Prostate gland (tissue), 2 donors: ENCODE measurements at regions not wholly inside any gene's neighbourhood (a gene's known extent, or its start where the extent isn't known, plus 50 kb on each side); places are given as distances from the start of the nearest gene placed in this dataset.
"Not testable (repeated sequence)": the region's sequence is repeated elsewhere in the genome, so short reads cannot be mapped to it uniquely, and the experiment has no call there.

ENCODE experiments used
- CTCF ChIP-seq, 4 experiments: fragments of 200-600 bp in 2 of 4; fragments of 450-650 bp in 2 of 4; sonication (generic) in 2 of 4; IDR thresholded peaks; 1 replicate in 3 of 4; 2 replicates in 1 of 4; pipeline ENCODE4 v1.5.1; 2016 to 2019; ENCODE audit warnings: antibody characterized with exemption in 4 of 4, mild to moderate bottlenecking in 2 of 4, moderate library complexity in 2 of 4
- POLR2A ChIP-seq: fragments of 450-650 bp; IDR thresholded peaks from one replicate; pipeline ENCODE4 v1.6.1; 2016; ENCODE audit warnings: antibody characterized with exemption, mild to moderate bottlenecking
- POLR2AphosphoS5 ChIP-seq: sonication (generic); formaldehyde crosslinking; IDR thresholded peaks from one replicate; pipeline ENCODE4 v1.6.1; 2017; ENCODE audit warnings: antibody characterized with exemption

- TF ChIP-seq POLR2A; CTCF (IDR thresholded peaks at IDR 0.05); POLR2AphosphoS5: not testable (repeated sequence)
Measured at GRCh38 chr21:9943639-9944038, 577.7 kb upstream of the TPTE start.
